ENCODE measurements at regions not wholly inside any gene's neighbourhood (a gene's known extent, or its start where the extent isn't known, plus 50 kb on each side); places are given as distances from the start of the nearest gene placed in this dataset.

DNA sequence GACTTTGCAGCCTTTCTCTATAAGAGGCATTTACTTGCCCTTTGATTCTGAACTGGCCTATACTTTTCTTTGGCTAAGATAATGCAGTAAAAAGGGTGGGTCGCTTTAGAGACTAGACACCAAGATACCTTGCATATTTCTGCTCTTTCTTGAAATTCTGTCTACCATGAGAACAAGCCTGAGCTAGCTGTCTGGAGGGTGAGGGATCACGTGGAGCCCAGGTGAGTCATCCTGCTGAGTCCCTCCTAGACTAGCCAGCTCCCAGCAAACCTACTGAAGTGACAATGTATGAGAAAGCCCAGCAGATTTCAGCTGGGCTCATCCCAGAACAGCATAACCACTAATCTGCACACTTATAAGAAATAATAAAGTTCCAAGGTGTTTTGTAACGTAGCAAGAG is 408.0 kb upstream of the KAZN start:
- no peak overlapping the region for H2BK120ac ChIP-seq (ENCODE audit: low read depth, low read length)
- no peak overlapping the region for H3K4ac ChIP-seq (ENCODE audit: low read length)
- no peak overlapping the region for H3K9ac ChIP-seq (ENCODE audit: low read depth, low read length, poor library complexity)
- H3K79me1 ChIP-seq (ENCODE audit: low read depth, low read length), result no peaks in the 10 kb centered on the region
- whole genome bisulfite sequencing, 2 donors (ENCODE audit: extremely low coverage in 2 of 2, insufficient read length in 2 of 2, insufficient replicate concordance in 1 of 2), result no CpG with 5 or more reads among the region's 3 CpGs
- no peak overlapping the region for H2BK15ac ChIP-seq (ENCODE audit: low read length)
- no peak overlapping the region for H3K4me2 ChIP-seq (ENCODE audit: insufficient read depth, low read length, poor library complexity, severe bottlenecking)
- no peak overlapping the region for H4K8ac ChIP-seq (ENCODE audit: low read depth, low read length)
- no peaks in the 10 kb centered on the region for H3K9me3 ChIP-seq (replicated peaks in 1 of 2; ENCODE audit: control insufficient read depth in 2 of 2, insufficient read depth in 1 of 2, low read depth in 1 of 2, low read length in 2 of 2)
- no peak for DNase-seq (ENCODE audit: low spot score)
- H3K14ac ChIP-seq (ENCODE audit: low read length), result no peak overlapping the region
- H3K36me3 ChIP-seq (replicated peaks in 1 of 2; ENCODE audit: control insufficient read depth in 2 of 2, insufficient read depth in 2 of 2, low read length in 2 of 2), result no peaks in the 10 kb centered on the region
- H3K23ac ChIP-seq (ENCODE audit: low read depth, low read length, poor library complexity), result no peak overlapping the region
- H3K27me3 ChIP-seq (ENCODE audit: control insufficient read depth in 3 of 3, insufficient read depth in 3 of 3, low read depth in 1 of 3, low read length in 3 of 3), result peaks cover 0 to 7% (median 0%) of the 10 kb centered on the region in 3 experiments
- H2BK12ac ChIP-seq (ENCODE audit: low read length), result no peak overlapping the region
- no peak overlapping the region for H3K18ac ChIP-seq (ENCODE audit: low read length)
- no peak overlapping the region for H4K91ac ChIP-seq (ENCODE audit: low read depth, low read length, poor library complexity)
- no peaks in the 10 kb centered on the region for H3K4me1 ChIP-seq (ENCODE audit: control insufficient read depth in 2 of 2, insufficient read depth in 1 of 2, low read depth in 1 of 2, low read length in 2 of 2)
- no peak overlapping the region for H3K27ac ChIP-seq (replicated peaks; ENCODE audit: low read length)
- no peak overlapping the region for H3K4me3 ChIP-seq (ENCODE audit: low read length in 2 of 2)
- H2AFZ ChIP-seq (ENCODE audit: low read length), result no peak overlapping the region
- no peak overlapping the region for H2AK5ac ChIP-seq (ENCODE audit: low read depth, low read length)
- H2BK5ac ChIP-seq (ENCODE audit: low read length), result no peak overlapping the region

DNA sequence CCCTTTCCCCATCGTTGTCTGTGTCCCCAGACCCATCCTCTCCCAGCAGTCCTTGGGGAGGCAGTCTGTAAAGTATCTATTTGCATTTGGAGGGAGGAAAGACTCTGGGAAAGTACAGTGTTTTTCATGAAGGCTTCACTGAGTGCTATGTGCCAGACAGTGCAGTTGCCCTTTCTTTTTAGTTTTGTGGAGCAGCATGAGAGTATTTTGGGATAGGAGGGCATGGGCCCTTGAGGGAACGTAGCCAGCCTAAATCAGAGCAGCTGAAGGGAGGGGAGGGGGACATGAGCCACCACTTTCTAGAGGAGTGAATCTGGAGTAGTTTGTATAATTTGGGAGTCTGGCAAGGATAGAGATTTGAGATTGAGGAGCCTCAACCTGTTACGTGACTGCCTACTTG is 404.0 kb upstream of the KAZN start:
- no peak overlapping the region for H3K4ac ChIP-seq (ENCODE audit: low read length)
- H3K4me1 ChIP-seq (ENCODE audit: control insufficient read depth in 2 of 2, insufficient read depth in 1 of 2, low read depth in 1 of 2, low read length in 2 of 2), result no peaks in the 10 kb centered on the region
- H2BK5ac ChIP-seq (ENCODE audit: low read length), result no peak overlapping the region
- no peak overlapping the region for H3K27ac ChIP-seq (replicated peaks; ENCODE audit: low read length)
- no peak overlapping the region for H3K14ac ChIP-seq (ENCODE audit: low read length)
- no peak overlapping the region for H3K9ac ChIP-seq (ENCODE audit: low read depth, low read length, poor library complexity)
- no CpG with 5 or more reads among the region's 3 CpGs for WGBS, 2 donors (ENCODE audit: extremely low coverage in 2 of 2, insufficient read length in 2 of 2, insufficient replicate concordance in 1 of 2)
- no peak overlapping the region for H4K91ac ChIP-seq (ENCODE audit: low read depth, low read length, poor library complexity)
- H3K79me1 ChIP-seq (ENCODE audit: low read depth, low read length), result no peaks in the 10 kb centered on the region
- H3K4me3 ChIP-seq (ENCODE audit: low read length in 2 of 2), result no peak overlapping the region
- H3K18ac ChIP-seq (ENCODE audit: low read length), result no peak overlapping the region
- no peak overlapping the region for H2BK12ac ChIP-seq (ENCODE audit: low read length)
- DNase-seq (ENCODE audit: low spot score), result no peak
- no peak overlapping the region for H3K23ac ChIP-seq (ENCODE audit: low read depth, low read length, poor library complexity)
- peaks cover 0 to 7% (median 0%) of the 10 kb centered on the region in 3 experiments for H3K27me3 ChIP-seq (ENCODE audit: control insufficient read depth in 3 of 3, insufficient read depth in 3 of 3, low read depth in 1 of 3, low read length in 3 of 3)
- no peak overlapping the region for H4K8ac ChIP-seq (ENCODE audit: low read depth, low read length)
- no peak overlapping the region for H2AK5ac ChIP-seq (ENCODE audit: low read depth, low read length)
- no peak overlapping the region for H2AFZ ChIP-seq (ENCODE audit: low read length)
- no peak overlapping the region for H2BK120ac ChIP-seq (ENCODE audit: low read depth, low read length)
- H3K4me2 ChIP-seq (ENCODE audit: insufficient read depth, low read length, poor library complexity, severe bottlenecking), result no peak overlapping the region
- no peak overlapping the region for H2BK15ac ChIP-seq (ENCODE audit: low read length)
- H3K36me3 ChIP-seq (replicated peaks in 1 of 2; ENCODE audit: control insufficient read depth in 2 of 2, insufficient read depth in 2 of 2, low read length in 2 of 2), result no peaks in the 10 kb centered on the region
- no peaks in the 10 kb centered on the region for H3K9me3 ChIP-seq (replicated peaks in 1 of 2; ENCODE audit: control insufficient read depth in 2 of 2, insufficient read depth in 1 of 2, low read depth in 1 of 2, low read length in 2 of 2)

DNA sequence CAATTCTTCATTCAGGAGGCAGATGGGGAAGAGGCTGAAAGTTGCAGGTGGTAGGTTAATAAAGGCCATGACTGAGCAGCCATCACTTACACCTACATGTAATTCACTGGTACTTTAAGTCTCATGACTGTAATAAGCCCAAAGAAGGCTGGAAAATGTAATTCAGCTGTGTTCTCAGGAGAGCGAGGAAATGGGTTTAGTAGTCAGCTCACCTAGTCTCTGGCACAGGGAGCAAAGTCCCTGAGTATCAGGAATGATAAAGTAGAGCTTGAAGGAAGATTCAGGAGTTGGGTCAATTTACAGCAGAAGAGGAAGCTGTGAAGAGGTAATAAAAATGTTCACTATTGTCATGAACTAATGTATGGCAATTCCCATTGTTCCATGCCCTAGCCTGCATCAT is 393.4 kb upstream of the KAZN start:
- Histone ChIP-seq H3K14ac (ENCODE audit: low read length) (no peak overlapping the region), H3K9me3 (replicated peaks in 1 of 2; ENCODE audit: control insufficient read depth in 2 of 2, insufficient read depth in 1 of 2, low read depth in 1 of 2, low read length in 2 of 2) (peaks cover 0 to 1% of the 10 kb centered on the region in 2 donors), H2BK12ac (ENCODE audit: low read length) (no peak overlapping the region), H2AFZ (ENCODE audit: low read length) (no peak overlapping the region), H2AK5ac (ENCODE audit: low read depth, low read length) (no peak overlapping the region), H3K4me3 (ENCODE audit: low read length in 2 of 2) (no peak overlapping the region), H3K27ac (replicated peaks; ENCODE audit: low read length) (no peak overlapping the region), H3K4me2 (ENCODE audit: insufficient read depth, low read length, poor library complexity, severe bottlenecking) (no peak overlapping the region), H2BK5ac (ENCODE audit: low read length) (no peak overlapping the region), H3K4me1 (ENCODE audit: control insufficient read depth in 2 of 2, insufficient read depth in 1 of 2, low read depth in 1 of 2, low read length in 2 of 2) (no peaks in the 10 kb centered on the region), H3K36me3 (replicated peaks in 1 of 2; ENCODE audit: control insufficient read depth in 2 of 2, insufficient read depth in 2 of 2, low read length in 2 of 2) (no peaks in the 10 kb centered on the region), H4K8ac (ENCODE audit: low read depth, low read length) (no peak overlapping the region), H4K91ac (ENCODE audit: low read depth, low read length, poor library complexity) (no peak overlapping the region), H3K9ac (ENCODE audit: low read depth, low read length, poor library complexity) (no peak overlapping the region), H3K4ac (ENCODE audit: low read length) (no peak overlapping the region), H2BK15ac (ENCODE audit: low read length) (no peak overlapping the region), H3K18ac (ENCODE audit: low read length) (no peak overlapping the region), H3K27me3 (ENCODE audit: control insufficient read depth in 3 of 3, insufficient read depth in 3 of 3, low read depth in 1 of 3, low read length in 3 of 3) (peaks cover 0 to 15% (median 0%) of the 10 kb centered on the region in 3 experiments), H2BK120ac (ENCODE audit: low read depth, low read length) (no peak overlapping the region), H3K23ac (ENCODE audit: low read depth, low read length, poor library complexity) (no peak overlapping the region), H3K79me1 (ENCODE audit: low read depth, low read length) (no peaks in the 10 kb centered on the region)
- no CpG with 5 or more reads among the region's 1 CpG for WGBS, 2 donors (ENCODE audit: extremely low coverage in 2 of 2, insufficient read length in 2 of 2, insufficient replicate concordance in 1 of 2)
- DNase-seq (ENCODE audit: low spot score), result no peak

DNA sequence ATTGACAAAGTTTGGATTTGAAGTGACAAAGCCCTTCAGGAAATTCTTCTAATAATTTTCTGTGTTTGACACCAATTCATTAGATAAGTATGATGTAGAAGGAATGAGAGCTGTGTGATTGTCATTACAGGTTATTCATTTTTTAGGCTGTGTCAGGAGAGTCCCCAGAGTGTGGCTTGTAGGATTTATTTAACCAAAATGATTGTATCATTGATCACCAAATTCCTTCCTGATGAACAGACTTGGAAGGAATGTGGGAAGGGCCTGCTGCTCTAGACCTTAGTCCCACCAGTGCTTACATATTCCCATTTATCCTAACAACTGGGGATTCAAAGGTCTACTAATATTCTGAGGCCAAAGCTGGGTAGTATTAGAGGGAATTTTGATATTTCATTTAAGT is 383.3 kb upstream of the KAZN start:
- DNase-seq (ENCODE audit: low spot score), result no peak
- Histone ChIP-seq H3K9me3 (replicated peaks in 1 of 2; ENCODE audit: control insufficient read depth in 2 of 2, insufficient read depth in 1 of 2, low read depth in 1 of 2, low read length in 2 of 2) (peaks cover 0 to 14% of the 10 kb centered on the region in 2 donors), H3K23ac (ENCODE audit: low read depth, low read length, poor library complexity) (no peak overlapping the region), H2BK5ac (ENCODE audit: low read length) (no peak overlapping the region), H2BK15ac (ENCODE audit: low read length) (no peak overlapping the region), H3K4ac (ENCODE audit: low read length) (no peak overlapping the region), H2AFZ (ENCODE audit: low read length) (no peak overlapping the region), H3K9ac (ENCODE audit: low read depth, low read length, poor library complexity) (no peak overlapping the region), H3K14ac (ENCODE audit: low read length) (no peak overlapping the region), H2AK5ac (ENCODE audit: low read depth, low read length) (no peak overlapping the region), H4K8ac (ENCODE audit: low read depth, low read length) (no peak overlapping the region), H3K18ac (ENCODE audit: low read length) (no peak overlapping the region), H2BK120ac (ENCODE audit: low read depth, low read length) (no peak overlapping the region), H3K4me3 (ENCODE audit: low read length in 2 of 2) (no peak overlapping the region), H3K36me3 (replicated peaks in 1 of 2; ENCODE audit: control insufficient read depth in 2 of 2, insufficient read depth in 2 of 2, low read length in 2 of 2) (no peaks in the 10 kb centered on the region), H3K4me2 (ENCODE audit: insufficient read depth, low read length, poor library complexity, severe bottlenecking) (no peak overlapping the region), H3K27ac (replicated peaks; ENCODE audit: low read length) (no peak overlapping the region), H2BK12ac (ENCODE audit: low read length) (no peak overlapping the region), H3K27me3 (ENCODE audit: control insufficient read depth in 3 of 3, insufficient read depth in 3 of 3, low read depth in 1 of 3, low read length in 3 of 3) (no peaks in the 10 kb centered on the region), H4K91ac (ENCODE audit: low read depth, low read length, poor library complexity) (no peak overlapping the region), H3K4me1 (ENCODE audit: control insufficient read depth in 2 of 2, insufficient read depth in 1 of 2, low read depth in 1 of 2, low read length in 2 of 2) (no peaks in the 10 kb centered on the region), H3K79me1 (ENCODE audit: low read depth, low read length) (no peaks in the 10 kb centered on the region)
